HCT116 (cell line): ENCODE measurements at regions not wholly inside any gene's neighbourhood (a gene's known extent, or its start where the extent isn't known, plus 50 kb on each side); places are given as distances from the start of the nearest gene placed in this dataset.

Experiments
- ATAC-seq: fragments of 200-7000 bp; cut with Tn5 transposase; 2 replicates; pipeline ENCODE4 v1.9.1; 2020; ENCODE audit warnings: mild to moderate bottlenecking, moderate library complexity
- BruUV-seq: library from RNA; stranded (reverse); fragments of 400-500 nt; replicated peaks from 2 replicates; lab custom pipeline; 2021; lab: Mats Ljungman, UMichigan
- CTCF ChIA-PET: fragments of 300-600 bp; sonication (Branson Sonifier 250); formaldehyde crosslinking; loops from one replicate; lab custom pipeline; 2021; ENCODE audit warnings: antibody characterized with exemption; lab: Charles Lee
- POLR2A ChIA-PET: fragments of 300-600, 350-600 bp; sonication (Branson Sonifier 250); formaldehyde crosslinking; loops from one replicate; lab custom pipeline; 2021; ENCODE audit warnings: antibody characterized with exemption; lab: Charles Lee
- RAD21 ChIA-PET, 2 experiments: fragments of 300-600 bp; sonication (Branson Sonifier 250); formaldehyde crosslinking; loops; one replicate each; lab custom pipeline; 2023; ENCODE audit warnings: low total read pairs in 2 of 2; ENCODE audit not compliant: uncharacterized antibody in 2 of 2, unreplicated experiment in 2 of 2, low non-redundant PET in 1 of 2; lab: Charles Lee
- DNase-seq: peaks from one replicate; pipeline ENCODE4 v3.0.0-alpha.2; 2010; ENCODE audit warnings: low read depth, low spot score
- H2AFZ ChIP-seq: fragments of 200-600 bp; shearing (Covaris generic), sonication (generic); 2 replicates; pipeline ENCODE4 v1.6.1; 2017; ENCODE audit warnings: low read depth, mixed run types, mixed read lengths, antibody characterized with exemption, low read length; ENCODE audit not compliant: poor library complexity, severe bottlenecking
- H3K27ac ChIP-seq: 2 replicates; pipeline ENCODE4 v1.5.1; 2012; ENCODE audit warnings: low read depth, low read length
- H3K27me3 ChIP-seq: fragments of 200-600 bp; sonication (generic); 2 replicates; pipeline ENCODE4 v1.6.1; 2016; ENCODE audit warnings: mixed run types, low read length, mixed read lengths; ENCODE audit not compliant: insufficient read depth
- H3K36me3 ChIP-seq, 2 experiments: fragments of 200-500 bp in 1 of 2; fragments of 200-600 bp in 1 of 2; sonication (Bioruptor generic) in 1 of 2; sonication (generic) in 1 of 2; 2 replicates each; pipeline versions ENCODE4 v1.5.1 to v1.6.1; 2014 to 2016; ENCODE audit warnings: low read length in 2 of 2, inconsistent platforms in 1 of 2, mixed read lengths in 1 of 2, mixed run types in 1 of 2; ENCODE audit not compliant: insufficient read depth in 2 of 2, control insufficient read depth in 1 of 2
- H3K4me1 ChIP-seq, 2 experiments: fragments of 200-600 bp in 1 of 2; sonication (generic) in 1 of 2; 2 replicates each; pipeline versions ENCODE4 v1.5.1 to v1.6.1; 2012 to 2017; ENCODE audit warnings: low read length in 2 of 2, inconsistent platforms in 1 of 2, mild to moderate bottlenecking in 1 of 2, mixed read lengths in 1 of 2, mixed run types in 1 of 2, moderate library complexity in 1 of 2; ENCODE audit not compliant: insufficient read depth in 2 of 2, control insufficient read depth in 1 of 2
- H3K4me2 ChIP-seq: fragments of 200-600 bp; sonication (generic); 2 replicates; pipeline ENCODE4 v1.6.1; 2017; ENCODE audit warnings: mixed run types, low read length, mixed read lengths
- H3K4me3 ChIP-seq, 2 experiments: fragments of 200-600 bp in 1 of 2; sonication (generic) in 1 of 2; replicated peaks in 1 of 2; 2 replicates each; pipeline ENCODE4 v1.5.1; 2011 to 2016; ENCODE audit warnings: low read length in 2 of 2, control low read depth in 1 of 2, low read depth in 1 of 2, mild to moderate bottlenecking in 1 of 2, mixed read lengths in 1 of 2, mixed run types in 1 of 2
- H3K79me2 ChIP-seq: fragments of 200-600 bp; sonication (generic); 2 replicates; pipeline ENCODE4 v1.6.1; 2017; ENCODE audit warnings: mild to moderate bottlenecking, mixed run types, low read length, moderate library complexity, mixed read lengths; ENCODE audit not compliant: insufficient read depth
- H3K9ac ChIP-seq: fragments of 200-600 bp; sonication (generic); 2 replicates; pipeline ENCODE4 v1.6.1; 2016; ENCODE audit warnings: low read length, mixed read lengths
- H3K9me2 ChIP-seq: fragments of 200-600 bp; sonication (generic), shearing (Covaris generic); 2 replicates; pipeline ENCODE4 v1.6.1; 2017; ENCODE audit warnings: mixed run types, mild to moderate bottlenecking, moderate library complexity; ENCODE audit not compliant: insufficient read depth
- H3K9me3 ChIP-seq, 2 experiments: fragments of 200-500 bp in 1 of 2; fragments of 200-600 bp in 1 of 2; sonication (Bioruptor generic) in 1 of 2; sonication (generic) in 1 of 2; 2 replicates each; pipeline ENCODE4 v1.6.1; 2014 to 2017; ENCODE audit warnings: low read length in 2 of 2, mixed read lengths in 2 of 2, inconsistent platforms in 1 of 2, low read depth in 1 of 2, mild to moderate bottlenecking in 1 of 2, mixed run types in 1 of 2, moderate library complexity in 1 of 2; ENCODE audit not compliant: control insufficient read depth in 1 of 2, insufficient read depth in 1 of 2
- H4K20me1 ChIP-seq: fragments of 200-600 bp; sonication (generic), shearing (Covaris generic); 2 replicates; pipeline ENCODE4 v1.6.1; 2017; ENCODE audit warnings: mixed run types, mild to moderate bottlenecking, moderate library complexity; ENCODE audit not compliant: insufficient read depth
- CBX3 ChIP-seq: IDR thresholded peaks from 2 replicates; pipeline ENCODE4 v1.6.1; 2012; ENCODE audit warnings: low read depth
- CTCF ChIP-seq, 3 experiments: fragments of 200-600 bp in 1 of 3; sonication (generic) in 1 of 3; IDR thresholded peaks in 2 of 3; conservative IDR thresholded peaks in 1 of 3; 2 replicates each; pipeline ENCODE4 v1.5.1; 2012 to 2017; ENCODE audit warnings: low read depth in 2 of 3, low read length in 2 of 3, antibody characterized with exemption in 1 of 3, borderline replicate concordance in 1 of 3, control low read depth in 1 of 3, mild to moderate bottlenecking in 1 of 3, mixed read lengths in 1 of 3, mixed run types in 1 of 3, moderate library complexity in 1 of 3; ENCODE audit not compliant: insufficient read depth in 1 of 3
- EGR1 ChIP-seq: IDR thresholded peaks from 2 replicates; pipeline ENCODE4 v1.6.1; 2012; ENCODE audit warnings: low read depth
- EZH2phosphoT487 ChIP-seq: fragments of 200-600 bp; IDR thresholded peaks from 2 replicates; pipeline ENCODE4 v1.6.1; 2018; ENCODE audit warnings: antibody characterized with exemption, borderline replicate concordance
- MAX ChIP-seq: IDR thresholded peaks from 2 replicates; pipeline ENCODE4 v1.6.1; 2012
- POLR2A ChIP-seq: IDR thresholded peaks from 2 replicates; pipeline ENCODE4 v1.7.0; 2011; ENCODE audit warnings: borderline replicate concordance; ENCODE audit not compliant: insufficient read depth, insufficient read length; ENCODE audit errors: extremely low read depth
- POLR2AphosphoS5 ChIP-seq: IDR thresholded peaks from 2 replicates; pipeline ENCODE4 v1.6.1; 2011; ENCODE audit warnings: mild to moderate bottlenecking, low read depth, low read length, moderate library complexity
- ZBTB33 ChIP-seq: IDR thresholded peaks from 2 replicates; pipeline ENCODE4 v1.6.1; 2011; ENCODE audit warnings: mild to moderate bottlenecking, low read length, moderate library complexity; ENCODE audit not compliant: insufficient replicate concordance; ENCODE audit errors: extremely low read depth
- ZFX ChIP-seq: fragments of 450-650 bp; IDR thresholded peaks from 2 replicates; pipeline ENCODE4 v1.6.1; 2017
- ZNF274 ChIP-seq: fragments of 200-500 bp; sonication (Bioruptor generic); IDR thresholded peaks from 2 replicates; pipeline ENCODE4 v1.6.1; 2014; ENCODE audit warnings: mild to moderate bottlenecking, low read depth, low read length, inconsistent platforms
- intact Hi-C: fragments of 100-400 bp; cut with micrococcal nuclease; formaldehyde crosslinking; loops from 2 replicates; pipeline ENCODE4 v1.10.0; 2022

DNA sequence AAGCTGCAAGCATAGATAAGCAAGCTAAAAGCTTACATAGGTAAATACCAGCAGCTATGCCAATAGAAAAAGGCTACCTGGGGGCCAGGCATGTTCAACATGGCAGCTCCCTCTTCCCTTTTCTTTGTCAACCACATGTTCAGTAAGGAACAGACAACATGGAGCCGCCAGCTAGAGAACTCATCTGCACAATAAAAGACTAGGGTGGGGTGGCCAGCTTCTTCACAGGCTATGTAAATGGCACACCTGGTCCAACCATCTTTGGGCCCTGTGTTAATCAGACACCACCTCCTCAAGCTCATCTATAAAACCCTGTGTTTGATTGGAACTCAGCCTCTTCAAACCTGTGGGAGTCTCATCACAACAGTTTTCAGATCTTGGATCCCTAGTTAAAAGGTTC, 129.7 kb upstream of the TMPO start:
- Histone ChIP-seq H3K9me2 (no peaks in the 10 kb centered on the region), H3K79me2 (no peaks in the 10 kb centered on the region), H3K27me3 (no peaks in the 10 kb centered on the region), H3K4me1 (no peaks in the 10 kb centered on the region), H3K9ac (no peak overlapping the region), H3K27ac (no peak overlapping the region), H3K9me3 (no peaks in the 10 kb centered on the region), H3K36me3 (no peaks in the 10 kb centered on the region), H3K4me2 (no peak overlapping the region), H3K4me3 (no peak overlapping the region), H4K20me1 (no peaks in the 10 kb centered on the region), H2AFZ (no peak overlapping the region)
- BruUV-seq = no TSS peak
- RAD21 ChIA-PET = no interaction called here
- DNase-seq (no peak), ATAC-seq (no peak)
- POLR2A ChIA-PET = no interaction called here
- CTCF ChIA-PET = no interaction called here
- intact Hi-C loops = no loop called here
- TF ChIP-seq ZNF274 = no peak
- TF ChIP-seq POLR2A = no peak
- TF ChIP-seq CBX3 = no peak
- TF ChIP-seq ZFX = no peak
- no peak for TF ChIP-seq CTCF (IDR thresholded peaks at IDR 0.05 in 2 of 3, conservative IDR thresholded peaks at IDR 0.05 in 1 of 3; ENCODE audit: borderline replicate concordance in 1 of 3, insufficient read depth in 1 of 3, low read depth in 2 of 3, low read length in 2 of 3)
- TF ChIP-seq EGR1 = no peak
- no peak for TF ChIP-seq POLR2AphosphoS5
- no peak for TF ChIP-seq EZH2phosphoT487
- no peak for TF ChIP-seq ZBTB33
- no peak for TF ChIP-seq MAX
- TF ChIP-seq, all 23 proteins: peak for 0
